COLO829 (cell line): ENCODE measurements at regions not wholly inside any gene's neighbourhood (a gene's known extent, or its start where the extent isn't known, plus 50 kb on each side); places are given as distances from the start of the nearest gene placed in this dataset.
"Not testable (repeated sequence)": the region's sequence is repeated elsewhere in the genome, so short reads cannot be mapped to it uniquely, and the experiment has no call there.

Source experiments
- DNase-seq: peaks from one replicate; pipeline ENCODE4 v3.0.0; 2012; ENCODE audit warnings: low spot score

DNA sequence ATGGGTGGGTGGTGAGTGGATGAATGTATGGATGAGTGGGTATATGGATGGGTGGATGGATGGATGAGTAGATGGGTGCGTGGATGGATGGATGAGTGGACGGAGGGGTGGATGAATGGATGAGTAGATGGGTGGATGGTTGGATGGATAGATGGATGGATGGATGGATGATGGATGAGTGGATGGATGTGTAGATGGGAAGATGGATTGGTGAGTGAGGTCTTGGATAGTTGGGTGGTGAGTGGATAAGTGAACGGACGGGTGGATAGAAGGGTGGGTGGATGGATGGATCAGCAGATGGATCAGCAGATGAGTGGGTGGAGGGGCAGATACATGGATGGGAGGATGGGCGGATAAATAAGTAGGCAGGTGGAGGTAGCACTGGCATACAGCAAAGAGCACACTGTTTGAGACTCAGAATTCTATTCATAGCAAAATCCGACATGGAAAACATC, 163.5 kb downstream of the C9orf50 start:
- no peak for DNase-seq

DNA sequence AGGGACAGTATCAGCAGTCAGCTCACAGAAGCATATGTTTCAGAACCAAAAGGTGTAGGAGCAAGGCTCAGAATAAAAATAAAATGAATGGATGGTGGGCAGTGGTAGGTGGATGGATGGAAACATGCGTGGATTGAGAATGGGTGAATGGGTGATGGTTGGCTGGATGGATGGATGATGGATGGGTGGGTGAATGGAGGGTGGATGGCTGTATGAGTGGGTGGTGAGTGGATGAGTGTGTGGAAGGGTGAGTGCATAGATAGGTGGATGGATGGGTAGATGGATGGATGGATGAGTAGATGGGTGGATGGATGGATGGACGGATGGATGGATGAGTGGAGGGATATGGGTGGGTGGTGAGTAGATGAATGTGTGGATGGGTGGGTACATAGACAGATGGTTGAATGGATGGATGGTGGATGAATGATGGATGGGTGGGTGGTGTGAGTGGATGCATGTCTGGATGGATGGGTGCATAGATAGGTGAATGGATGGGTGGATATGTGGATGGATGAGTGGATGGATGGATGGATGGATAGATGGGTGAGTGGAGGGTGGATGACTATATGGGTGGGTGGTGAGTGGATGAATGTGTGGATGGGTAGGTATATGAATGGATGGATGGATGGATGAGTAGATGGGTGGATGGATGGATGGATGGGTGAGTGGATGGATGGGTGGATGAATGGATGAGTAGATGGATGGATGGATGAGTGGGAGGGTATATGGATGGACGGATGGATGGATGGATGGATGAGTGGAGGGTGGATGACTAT, 164.2 kb downstream of the C9orf50 start:
- no peak for DNase-seq

- no peak for DNase-seq
Observed at GRCh38 chr9:129455151-129455995, 165.5 kb downstream of the C9orf50 start.

DNA sequence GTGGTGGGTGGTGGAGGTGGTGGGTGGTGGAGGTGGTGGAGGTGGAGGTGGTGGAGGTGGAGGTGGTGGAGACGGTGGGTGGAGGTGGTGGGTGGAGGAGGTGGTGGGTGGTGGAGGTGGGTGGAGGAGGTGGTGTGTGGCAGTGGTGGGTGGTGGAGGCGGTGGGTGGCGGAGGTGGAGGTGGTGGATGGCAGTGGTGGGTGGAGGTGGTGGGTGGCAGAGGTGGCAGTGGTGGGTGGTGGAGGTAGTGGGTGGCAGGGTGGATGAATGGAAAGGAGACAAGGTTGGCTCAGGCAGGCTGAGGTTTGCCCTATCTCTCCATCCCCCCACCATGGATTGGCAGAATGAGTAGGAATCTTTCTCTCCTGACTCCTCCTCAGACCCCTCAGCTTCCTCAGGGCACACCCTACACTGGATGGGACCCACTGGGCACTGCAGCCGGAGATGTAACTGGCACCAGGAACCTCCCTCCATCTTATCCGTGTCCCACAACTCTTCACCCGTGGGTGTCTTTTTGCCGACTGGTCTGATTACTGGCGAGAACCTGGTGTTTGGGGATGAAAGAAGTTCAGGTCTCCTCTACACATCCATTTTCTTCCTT, 166.3 kb downstream of the C9orf50 start:
- no peak for DNase-seq

- DNase-seq, result no peak
Observed at GRCh38 chr9:129453734-129454133, 167.2 kb downstream of the C9orf50 start.

DNA sequence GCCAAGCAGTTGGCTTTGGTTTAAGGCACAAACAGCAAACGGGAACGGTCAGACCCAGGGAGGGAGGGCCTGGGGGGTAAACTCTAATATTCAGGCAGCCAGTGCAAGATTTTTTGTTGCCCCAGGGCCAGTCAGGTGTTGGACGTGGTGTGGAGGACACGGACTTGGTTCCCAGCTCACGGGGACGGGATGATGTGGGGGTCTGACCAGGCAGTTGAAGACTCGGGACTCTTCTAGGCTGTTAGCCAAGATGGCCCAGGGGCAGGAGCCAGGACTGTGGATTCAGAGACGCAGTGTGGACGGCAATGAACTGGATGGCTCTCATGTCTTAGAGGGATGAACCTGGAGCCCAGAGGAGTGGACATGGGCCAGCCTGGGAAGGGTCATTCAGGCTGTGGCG, 169.2 kb downstream of the C9orf50 start:
- no peak for DNase-seq

DNA sequence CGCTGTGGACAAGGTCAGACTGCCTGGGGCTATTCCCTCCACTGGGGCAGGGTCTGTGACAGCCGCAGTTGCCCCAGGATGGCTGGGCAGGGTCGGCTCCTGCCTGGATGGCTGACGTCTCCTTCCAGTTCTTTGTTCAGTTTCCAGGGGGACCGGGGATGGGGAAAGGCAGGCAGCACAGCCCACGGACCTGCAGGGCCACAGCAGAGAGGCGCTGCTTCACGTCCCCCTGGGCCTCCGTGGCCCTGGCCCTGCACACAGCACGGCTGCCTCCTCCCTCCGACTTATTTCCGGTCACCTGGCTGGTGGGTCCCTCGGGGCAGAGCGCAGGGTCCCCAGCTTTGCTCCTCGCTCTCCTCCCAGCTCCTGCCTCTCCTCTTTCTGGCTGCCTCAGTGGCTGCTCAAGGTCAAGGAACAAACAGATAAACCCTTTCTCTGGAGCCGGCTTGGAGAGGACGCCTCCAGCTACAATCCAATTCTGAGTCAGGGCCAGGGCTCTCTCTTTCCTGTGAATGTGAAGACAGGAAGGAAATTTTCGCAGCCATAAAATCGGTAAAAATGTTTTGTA, 169.7 kb downstream of the C9orf50 start:
- DNase-seq, result no peak

DNA sequence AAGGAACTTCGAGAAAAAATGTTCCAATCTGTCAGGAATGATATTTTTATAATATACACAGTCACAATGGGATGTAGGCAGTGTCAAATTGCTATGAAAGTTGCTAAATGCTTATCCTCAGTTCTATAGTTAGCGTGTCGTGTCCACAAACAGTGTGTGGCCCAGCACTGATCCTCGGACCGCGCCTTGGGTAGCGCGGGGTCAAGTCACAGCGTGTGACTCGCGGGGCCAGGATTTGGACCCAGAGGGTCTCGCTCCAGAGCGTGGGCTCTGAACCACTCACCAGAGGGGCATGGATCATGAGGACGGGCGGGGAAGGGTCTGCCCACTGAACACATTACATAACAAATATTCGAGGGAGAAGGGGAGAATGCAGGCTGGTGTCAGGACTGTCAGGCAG, 171.8 kb downstream of the C9orf50 start:
- DNase-seq, result no peak

- no peak for DNase-seq
Observed at GRCh38 chr9:129446828-129447550, 173.9 kb downstream of the C9orf50 start.

DNA sequence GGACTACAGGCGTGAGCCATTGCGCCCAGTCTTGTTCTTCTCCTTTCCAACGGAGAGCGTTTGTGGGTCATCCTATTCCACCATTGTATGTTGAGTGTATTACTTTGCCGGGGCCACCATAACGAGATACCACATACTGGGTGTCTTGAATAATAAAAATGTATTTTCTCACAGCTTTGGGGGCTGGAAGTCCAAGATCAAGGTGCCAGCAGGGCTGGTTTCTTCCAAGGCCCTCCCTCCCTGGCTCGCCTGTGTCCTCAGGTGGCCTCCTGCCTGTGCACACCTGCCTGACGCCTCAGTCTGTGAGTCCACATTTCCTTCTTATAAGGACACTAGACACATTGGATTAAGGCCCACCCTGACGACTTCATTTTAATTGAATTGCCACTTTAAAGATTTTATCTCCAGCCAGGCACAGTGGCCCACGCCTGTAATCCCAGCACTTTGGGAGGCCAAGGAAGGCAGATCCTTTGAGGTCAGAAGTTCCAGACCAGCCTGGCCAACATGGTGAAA, 175.1 kb downstream of the C9orf50 start:
- DNase-seq, result no peak

DNA sequence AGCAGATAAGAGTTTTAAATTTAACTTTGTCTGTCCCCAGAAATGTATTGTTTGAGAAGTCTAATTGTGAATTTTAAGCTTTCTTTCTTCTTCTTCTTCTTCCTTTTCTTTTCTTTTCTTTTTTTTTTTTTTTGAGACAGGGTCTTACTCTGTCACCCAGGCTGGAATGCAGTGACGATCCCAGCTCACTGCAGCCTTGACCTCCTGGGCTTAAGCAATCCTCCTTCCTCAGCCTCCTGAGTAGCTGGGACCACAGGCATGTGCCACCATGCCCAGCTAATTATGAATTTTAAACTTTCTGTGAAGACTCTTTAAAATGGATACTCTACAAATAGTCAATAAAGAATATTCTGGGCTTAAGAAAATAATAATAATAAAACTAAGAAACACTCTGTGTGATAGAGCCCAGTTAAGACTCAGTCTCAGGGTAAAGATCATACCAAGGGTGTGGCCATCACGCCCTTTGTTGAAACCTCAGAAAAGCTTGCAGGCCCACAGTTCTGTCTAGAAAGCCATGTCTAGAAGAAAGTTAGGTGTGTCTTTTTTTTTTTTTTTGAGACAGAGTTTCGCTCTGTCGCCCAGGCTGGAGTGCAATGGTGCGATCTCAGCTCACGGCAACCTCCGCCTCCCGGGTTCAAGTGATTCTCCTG, 177.3 kb downstream of the C9orf50 start:
- DNase-seq, result not testable (repeated sequence)

DNA sequence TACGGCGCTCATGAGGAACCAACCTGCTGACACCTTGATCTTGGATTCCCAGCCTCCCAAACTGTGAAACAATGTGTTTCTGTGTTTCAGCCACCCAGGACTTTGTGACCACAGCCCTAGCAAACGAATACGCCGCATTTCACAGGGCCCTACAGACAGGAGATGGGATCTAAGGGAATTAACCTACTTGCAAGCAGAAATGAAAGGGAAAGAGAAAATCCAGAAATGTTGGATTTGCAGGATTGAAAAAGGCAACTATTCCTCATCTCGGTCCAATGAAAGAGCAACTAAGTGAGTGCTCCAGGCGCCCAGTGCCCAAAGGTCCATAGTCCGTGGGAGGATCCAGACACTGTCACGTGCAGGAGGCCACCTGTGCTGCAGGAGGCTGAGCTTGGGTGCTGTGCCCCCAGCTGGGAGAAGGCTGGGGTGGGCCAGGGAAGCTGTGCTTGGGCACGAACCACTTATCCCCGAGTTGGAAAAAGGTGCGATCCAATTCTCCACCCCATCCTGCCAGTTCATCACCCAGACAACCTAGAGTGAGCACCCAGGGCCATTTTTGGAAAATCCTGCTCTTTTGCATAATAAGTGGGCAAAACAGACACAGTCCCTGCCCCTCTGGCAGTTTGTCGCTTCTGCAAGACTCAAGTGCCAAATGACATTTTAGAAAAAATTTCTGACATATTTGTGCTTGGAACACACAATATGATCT, 177.9 kb downstream of the C9orf50 start:
- no peak for DNase-seq

- no peak for DNase-seq
Observed at GRCh38 chr9:129441852-129442251, 179.0 kb downstream of the C9orf50 start.

GRCh38 chr9:129440435-129441186, 180.3 kb downstream of the C9orf50 start:
- no peak for DNase-seq

GRCh38 chr9:129439242-129439641, 181.7 kb downstream of the C9orf50 start:
- DNase-seq, result no peak

DNA sequence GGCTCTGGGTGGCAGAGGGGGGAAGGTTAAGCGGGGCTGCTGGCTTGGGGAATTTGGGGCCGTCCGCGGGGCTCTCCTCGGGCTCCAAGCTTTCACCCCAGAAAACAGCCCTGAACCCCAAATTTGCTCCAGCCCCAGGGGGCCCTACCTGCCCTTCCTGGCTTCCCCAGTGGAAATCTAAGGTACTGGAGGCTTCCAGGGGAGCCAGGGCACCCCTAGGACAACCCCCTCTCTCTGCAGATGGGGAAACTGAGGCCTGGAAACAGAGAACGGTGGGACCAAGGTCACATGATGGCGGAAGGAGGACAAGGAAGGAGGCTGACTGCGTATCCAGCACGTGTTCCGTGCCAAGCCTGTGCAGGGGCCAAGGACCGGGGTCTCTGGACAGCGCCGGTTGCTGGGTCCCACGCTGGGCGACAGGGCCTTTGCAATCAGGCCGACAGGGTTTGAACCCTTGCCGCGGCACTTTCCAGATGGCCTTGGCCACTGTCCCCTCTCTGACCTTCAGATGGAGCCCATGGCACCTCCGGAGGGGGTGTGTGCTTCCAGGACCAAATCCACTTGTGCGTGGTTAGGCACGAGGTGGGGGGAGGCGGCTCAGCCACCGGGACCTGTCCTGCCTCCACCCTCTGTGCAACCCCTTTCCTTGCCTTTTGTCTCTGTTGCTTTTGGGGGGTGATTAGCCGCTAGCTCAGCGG, 183.1 kb downstream of the C9orf50 start:
- no peak for DNase-seq

GRCh38 chr9:129436751-129437625, 183.9 kb downstream of the C9orf50 start:
- DNase-seq, result no peak
